Neural progenitor cell (in vitro differentiated cells): ENCODE measurements at regions not wholly inside any gene's neighbourhood (a gene's known extent, or its start where the extent isn't known, plus 50 kb on each side); places are given as distances from the start of the nearest gene placed in this dataset.

Experiments
- EZH2phosphoT487 ChIP-seq: fragments of 200-600 bp; sonication (generic); IDR thresholded peaks from 2 replicates; pipeline ENCODE4 v1.6.1; 2017; ENCODE audit warnings: antibody characterized with exemption
- TF ChIP-seq, protein P1 (sequence below): fragments of 200-600 bp; sonication (generic); IDR thresholded peaks from 2 replicates; pipeline ENCODE4 v1.5.1; 2017; ENCODE audit warnings: antibody characterized with exemption, mild to moderate bottlenecking

DNA sequence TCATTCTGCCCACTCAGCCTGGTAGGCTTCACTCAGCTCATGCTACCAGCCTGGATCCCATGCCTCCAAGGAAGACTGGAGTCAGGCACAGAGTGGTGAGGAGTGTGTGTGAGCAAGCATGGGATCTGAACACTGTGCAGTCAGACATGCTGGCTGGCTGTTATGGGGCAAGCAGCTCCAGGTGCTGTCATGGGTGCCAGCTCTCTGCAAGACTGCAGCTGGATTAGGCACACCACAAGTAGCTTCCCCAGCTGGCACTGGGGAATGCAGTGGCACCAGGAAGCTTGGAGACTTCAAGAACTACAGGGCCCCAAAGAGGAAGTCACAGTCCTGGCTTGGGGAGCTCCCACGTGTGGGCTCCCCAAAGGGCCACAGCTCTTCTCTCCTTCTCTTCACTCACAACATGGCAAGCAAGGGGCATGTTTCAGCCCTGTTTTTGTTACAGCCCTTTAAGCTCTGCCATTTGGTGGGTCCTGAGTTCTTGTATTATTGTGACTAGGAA, 202.5 kb downstream of the VRK1 start:
- TF ChIP-seq, protein P1, sequence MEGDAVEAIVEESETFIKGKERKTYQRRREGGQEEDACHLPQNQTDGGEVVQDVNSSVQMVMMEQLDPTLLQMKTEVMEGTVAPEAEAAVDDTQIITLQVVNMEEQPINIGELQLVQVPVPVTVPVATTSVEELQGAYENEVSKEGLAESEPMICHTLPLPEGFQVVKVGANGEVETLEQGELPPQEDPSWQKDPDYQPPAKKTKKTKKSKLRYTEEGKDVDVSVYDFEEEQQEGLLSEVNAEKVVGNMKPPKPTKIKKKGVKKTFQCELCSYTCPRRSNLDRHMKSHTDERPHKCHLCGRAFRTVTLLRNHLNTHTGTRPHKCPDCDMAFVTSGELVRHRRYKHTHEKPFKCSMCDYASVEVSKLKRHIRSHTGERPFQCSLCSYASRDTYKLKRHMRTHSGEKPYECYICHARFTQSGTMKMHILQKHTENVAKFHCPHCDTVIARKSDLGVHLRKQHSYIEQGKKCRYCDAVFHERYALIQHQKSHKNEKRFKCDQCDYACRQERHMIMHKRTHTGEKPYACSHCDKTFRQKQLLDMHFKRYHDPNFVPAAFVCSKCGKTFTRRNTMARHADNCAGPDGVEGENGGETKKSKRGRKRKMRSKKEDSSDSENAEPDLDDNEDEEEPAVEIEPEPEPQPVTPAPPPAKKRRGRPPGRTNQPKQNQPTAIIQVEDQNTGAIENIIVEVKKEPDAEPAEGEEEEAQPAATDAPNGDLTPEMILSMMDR = no peak
- TF ChIP-seq EZH2phosphoT487 = no peak
